ENCODE measurements at regions not wholly inside any gene's neighbourhood (a gene's known extent, or its start where the extent isn't known, plus 50 kb on each side); places are given as distances from the start of the nearest gene placed in this dataset.

DNA sequence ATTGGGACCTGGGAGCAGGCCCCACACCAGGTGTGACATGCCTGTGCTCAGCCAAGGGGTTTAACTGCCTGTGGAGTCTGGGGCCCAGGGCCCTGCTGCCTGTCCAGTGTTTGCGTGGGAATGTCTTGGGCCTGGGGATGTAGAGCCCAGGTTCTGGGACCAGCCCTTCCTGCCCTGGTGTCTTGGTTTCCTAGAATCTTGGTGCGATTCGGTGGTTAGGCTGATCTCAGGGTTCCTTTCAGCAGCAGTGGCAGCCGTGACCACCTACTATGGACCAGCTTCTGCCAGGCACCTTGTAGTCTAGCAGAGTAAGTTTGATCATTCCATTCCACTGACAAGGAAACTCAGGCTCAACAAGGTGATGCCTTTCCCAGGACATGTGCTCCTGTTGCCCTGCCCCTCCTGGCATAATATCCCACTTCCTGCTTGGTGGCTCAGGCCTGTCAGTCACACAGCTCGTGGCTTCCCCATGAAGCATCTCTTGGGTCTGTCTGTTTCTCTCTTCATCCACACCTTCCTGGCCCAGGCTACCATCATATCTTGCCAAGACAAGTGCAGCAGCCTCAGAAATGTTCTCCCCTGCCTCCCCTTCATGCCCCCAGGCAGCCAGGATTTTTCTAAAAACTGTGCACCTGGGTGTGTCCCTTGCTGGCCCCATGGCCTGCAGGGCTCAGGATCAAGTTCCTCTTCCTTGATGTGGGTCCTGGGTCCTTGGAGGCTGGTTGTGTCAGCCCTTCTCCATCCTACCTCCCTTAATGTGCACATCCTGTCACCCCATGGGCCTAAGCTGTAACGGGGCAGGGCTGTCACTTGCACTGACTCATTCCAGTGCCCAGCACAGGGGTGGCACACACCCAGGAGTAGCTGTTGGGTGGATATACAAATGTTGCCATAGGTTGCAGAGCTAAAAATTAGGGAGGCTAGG is 101.6 kb downstream of the SLC25A47 start:
- TF ChIP-seq YY1 (IDR thresholded peaks at IDR 0.05; ENCODE audit: insufficient read depth, insufficient read length) = no peak
- no peak for TF ChIP-seq ZNF274 (IDR thresholded peaks at IDR 0.05; ENCODE audit: low read depth, low read length)
- no peak for TF ChIP-seq SUZ12 (IDR thresholded peaks at IDR 0.05; ENCODE audit: extremely low read depth, insufficient read depth, insufficient read length)

Data from NT2/D1 (cell line).